GM18870 (cell line): ENCODE measurements at regions not wholly inside any gene's neighbourhood (a gene's known extent, or its start where the extent isn't known, plus 50 kb on each side); places are given as distances from the start of the nearest gene placed in this dataset.
"Not testable (repeated sequence)": the region's sequence is repeated elsewhere in the genome, so short reads cannot be mapped to it uniquely, and the experiment has no call there.

Experiments
- ATAC-seq: cut with Tn5 transposase; IDR thresholded peaks from one replicate; pipeline ENCODE4 v1.9.1; 2021; ENCODE audit warnings: moderate library complexity; ENCODE audit not compliant: unreplicated experiment

GRCh38 chr5:111948092-111948841 is 191.3 kb upstream of the NREP start:
- no peak for ATAC-seq

- no peak for ATAC-seq
These were observed 189.6 kb upstream of the NREP start for GRCh38 chr5:111946556-111946955.

- no peak for ATAC-seq
These were observed 188.5 kb upstream of the NREP start for GRCh38 chr5:111945535-111945934.

- ATAC-seq = no peak
These were observed 185.8 kb upstream of the NREP start for GRCh38 chr5:111942661-111943401.

GRCh38 chr5:111942201-111942600 is 185.2 kb upstream of the NREP start:
- no peak for ATAC-seq

- no peak for ATAC-seq
These were observed 180.1 kb upstream of the NREP start for GRCh38 chr5:111937094-111937493.

- ATAC-seq = no peak
These were observed 178.8 kb upstream of the NREP start for GRCh38 chr5:111935835-111936234.

GRCh38 chr5:111935009-111935408 is 178.0 kb upstream of the NREP start:
- ATAC-seq = no peak

- no peak for ATAC-seq
These were observed 177.5 kb upstream of the NREP start for GRCh38 chr5:111934511-111934910.

GRCh38 chr5:111933086-111933485 is 176.1 kb upstream of the NREP start:
- ATAC-seq = no peak

- ATAC-seq = no peak
These were observed 175.6 kb upstream of the NREP start for GRCh38 chr5:111932628-111933027.

GRCh38 chr5:111932199-111932598 is 175.2 kb upstream of the NREP start:
- ATAC-seq = no peak

- no peak for ATAC-seq
These were observed 174.7 kb upstream of the NREP start for GRCh38 chr5:111931655-111932054.

- no peak for ATAC-seq
These were observed 174.0 kb upstream of the NREP start for GRCh38 chr5:111930905-111931461.

GRCh38 chr5:111930449-111930848 is 173.5 kb upstream of the NREP start:
- no peak for ATAC-seq

GRCh38 chr5:111929867-111930266 is 172.9 kb upstream of the NREP start:
- ATAC-seq = no peak

- no peak for ATAC-seq
These were observed 172.3 kb upstream of the NREP start for GRCh38 chr5:111929261-111929660.

GRCh38 chr5:111928511-111928910 is 171.5 kb upstream of the NREP start:
- ATAC-seq = no peak

GRCh38 chr5:111927191-111927590 is 170.2 kb upstream of the NREP start:
- no peak for ATAC-seq

GRCh38 chr5:111926026-111926425 is 169.0 kb upstream of the NREP start:
- ATAC-seq = no peak

GRCh38 chr5:111922344-111922743 is 165.3 kb upstream of the NREP start:
- ATAC-seq = no peak

GRCh38 chr5:111921691-111922090 is 164.7 kb upstream of the NREP start:
- ATAC-seq = not testable (repeated sequence)
